A673 (cell line): ENCODE measurements at regions not wholly inside any gene's neighbourhood (a gene's known extent, or its start where the extent isn't known, plus 50 kb on each side); places are given as distances from the start of the nearest gene placed in this dataset.

ENCODE experiments used
- BruUV-seq: library from RNA; stranded (reverse); fragments of 400-500 nt; replicated peaks from 2 replicates; lab custom pipeline; 2021; lab: Mats Ljungman, UMichigan
- CTCF ChIA-PET: fragments of 300-600 bp; sonication (Branson Sonifier 250); formaldehyde crosslinking; loops from one replicate; lab custom pipeline; 2022; ENCODE audit warnings: antibody characterized with exemption; lab: Charles Lee
- POLR2A ChIA-PET: fragments of 300-600 bp; sonication (Branson Sonifier 250); formaldehyde crosslinking; loops from one replicate; lab custom pipeline; 2022; ENCODE audit warnings: antibody characterized with exemption; ENCODE audit not compliant: low non-redundant PET; lab: Charles Lee
- DNase-seq: peaks from one replicate; pipeline ENCODE4 v3.0.0-alpha.2; 2015; ENCODE audit warnings: low spot score
- H3K27ac ChIP-seq: fragments of 200-600 bp; sonication (generic); 2 replicates; pipeline ENCODE4 v1.5.1; 2016; ENCODE audit warnings: mixed run types, low read depth, mild to moderate bottlenecking, mixed read lengths, antibody characterized with exemption, low read length; ENCODE audit not compliant: poor library complexity, severe bottlenecking
- H3K27me3 ChIP-seq: fragments of 200-600 bp; sonication (generic); replicated peaks from 2 replicates; pipeline ENCODE4 v1.6.1; 2017; ENCODE audit warnings: mixed run types, low read depth, mild to moderate bottlenecking, mixed read lengths, antibody characterized with exemption, low read length; ENCODE audit not compliant: insufficient read depth, poor library complexity
- H3K36me3 ChIP-seq: fragments of 200-600 bp; sonication (generic); 2 replicates; pipeline ENCODE4 v1.6.1; 2016; ENCODE audit warnings: mixed run types, mild to moderate bottlenecking, mixed read lengths, antibody characterized with exemption, low read length; ENCODE audit not compliant: insufficient read depth, poor library complexity, severe bottlenecking
- H3K4me1 ChIP-seq: fragments of 200-600 bp; sonication (generic); 2 replicates; pipeline ENCODE4 v1.6.1; 2017; ENCODE audit warnings: mixed run types, mild to moderate bottlenecking, mixed read lengths, antibody characterized with exemption, low read length; ENCODE audit not compliant: insufficient read depth, poor library complexity, severe bottlenecking
- H3K4me3 ChIP-seq: fragments of 200-600 bp; sonication (generic); 2 replicates; pipeline ENCODE4 v1.5.1; 2016; ENCODE audit warnings: low read depth, mixed run types, mild to moderate bottlenecking, mixed read lengths, low read length; ENCODE audit not compliant: poor library complexity, severe bottlenecking
- H3K9me3 ChIP-seq: fragments of 200-600 bp; sonication (generic); 2 replicates; pipeline ENCODE4 v1.6.1; 2016; ENCODE audit warnings: mixed run types, low read depth, mild to moderate bottlenecking, mixed read lengths, antibody characterized with exemption, low read length; ENCODE audit not compliant: poor library complexity, severe bottlenecking
- CTCF ChIP-seq: fragments of 300-800, 200-600 bp; sonication (generic); conservative IDR thresholded peaks from 2 replicates; pipeline ENCODE4 v1.5.1; 2017; ENCODE audit warnings: low read depth, mild to moderate bottlenecking, antibody characterized with exemption, low read length, moderate library complexity, mixed read lengths
- EZH2 ChIP-seq: fragments of 200-600 bp; sonication (generic); IDR thresholded peaks from 2 replicates; pipeline ENCODE4 v1.6.1; 2017; ENCODE audit warnings: borderline replicate concordance, low read depth, mild to moderate bottlenecking, mixed read lengths, antibody characterized with exemption, low read length; ENCODE audit not compliant: poor library complexity, severe bottlenecking
- intact Hi-C: fragments of 100-400 bp; cut with micrococcal nuclease; formaldehyde crosslinking; loops from one replicate; pipeline ENCODE4 v1.10.0; 2022; ENCODE audit not compliant: unreplicated experiment

- ChIA-PET CTCF (interaction anchor here (1.0 kb wide), 1 partner anchor 40 kb away, joined by 9 read pairs; no protein-coding TSS in a partner anchor), POLR2A (no interaction called here)
- peak; percentile 46 for DNase-seq
- no peak overlapping the region for H3K27ac ChIP-seq
- H3K27me3 ChIP-seq: no peaks in the 10 kb centered on the region
- H3K9me3 ChIP-seq: no peaks in the 10 kb centered on the region
- intact Hi-C loops: loop anchor here (1.0 to 5.0 kb wide), 2 partner anchors 39 to 1330 kb away; no protein-coding TSS in a partner anchor
- no peaks in the 10 kb centered on the region for H3K36me3 ChIP-seq
- TF ChIP-seq EZH2 (no peak), CTCF (peak; percentile 88)
- H3K4me1 ChIP-seq: no peaks in the 10 kb centered on the region
- no peak overlapping the region for H3K4me3 ChIP-seq
- BruUV-seq: no TSS peak
Measured at GRCh38 chr9:105842023-105842644, 147.8 kb downstream of the TMEM38B start.

GRCh38 chr9:105846825-105847224 lies 152.5 kb downstream of the TMEM38B start:
- BruUV-seq: no TSS peak
- H3K36me3 ChIP-seq: no peaks in the 10 kb centered on the region
- DNase-seq: no peak
- H3K9me3 ChIP-seq: no peaks in the 10 kb centered on the region
- TF ChIP-seq EZH2: no peak
- TF ChIP-seq CTCF: no peak
- H3K4me3 ChIP-seq: no peak overlapping the region
- H3K27me3 ChIP-seq: no peaks in the 10 kb centered on the region
- no peaks in the 10 kb centered on the region for H3K4me1 ChIP-seq
- CTCF ChIA-PET: no interaction called here
- H3K27ac ChIP-seq: no peak overlapping the region
- intact Hi-C loops: no loop called here
- POLR2A ChIA-PET: no interaction called here

GRCh38 chr9:105850852-105851500 lies 156.6 kb downstream of the TMEM38B start:
- DNase-seq: no peak
- intact Hi-C loops: no loop called here
- H3K36me3 ChIP-seq: no peaks in the 10 kb centered on the region
- H3K9me3 ChIP-seq: no peaks in the 10 kb centered on the region
- no peak overlapping the region for H3K4me3 ChIP-seq
- no peaks in the 10 kb centered on the region for H3K4me1 ChIP-seq
- TF ChIP-seq EZH2 (no peak), CTCF (no peak)
- H3K27ac ChIP-seq: no peak overlapping the region
- no peaks in the 10 kb centered on the region for H3K27me3 ChIP-seq
- ChIA-PET POLR2A (no interaction called here), CTCF (no interaction called here)
- BruUV-seq: no TSS peak
